Gastrocnemius medialis (tissue), 4 donors: ENCODE measurements at regions not wholly inside any gene's neighbourhood (a gene's known extent, or its start where the extent isn't known, plus 50 kb on each side); places are given as distances from the start of the nearest gene placed in this dataset.

Source experiments
- CTCF ChIP-seq, 5 experiments: fragments of 450-650 bp in 3 of 5; fragments of 200-600 bp in 2 of 5; sonication (generic) in 2 of 5; IDR thresholded peaks in 4 of 5; conservative IDR thresholded peaks in 1 of 5; 1 replicate in 4 of 5; 2 replicates in 1 of 5; pipeline ENCODE4 v1.5.1; 2016 to 2019; ENCODE audit warnings: antibody characterized with exemption in 5 of 5, mild to moderate bottlenecking in 3 of 5, moderate library complexity in 3 of 5
- POLR2A ChIP-seq, 2 donors: fragments of 450-650 bp; IDR thresholded peaks; one replicate each; pipeline ENCODE4 v1.6.1; 2017; ENCODE audit warnings: antibody characterized with exemption in 2 of 2, mild to moderate bottlenecking in 2 of 2, moderate library complexity in 2 of 2

GRCh38 chr5:3736926-3737325 is 141.3 kb downstream of the IRX1 start:
- TF ChIP-seq CTCF (IDR thresholded peaks at IDR 0.05 in 4 of 5, conservative IDR thresholded peaks at IDR 0.05 in 1 of 5): no peak
- no peak for TF ChIP-seq POLR2A (IDR thresholded peaks at IDR 0.05)
